D721Med (cell line): ENCODE measurements at regions not wholly inside any gene's neighbourhood (a gene's known extent, or its start where the extent isn't known, plus 50 kb on each side); places are given as distances from the start of the nearest gene placed in this dataset.

Experiments
- DNase-seq: peaks from one replicate; pipeline ENCODE4 v3.0.0; 2011; ENCODE audit warnings: low spot score; ENCODE audit not compliant: insufficient read length
- FAIRE-seq: peaks from 2 replicates; lab custom pipeline; 2011; peaks lifted over from hg19 to GRCh38; lab: Jason Lieb, UNC
- TF ChIP-seq, protein P1 (sequence below): IDR thresholded peaks from 2 replicates; pipeline ENCODE4 v1.5.1; 2012; ENCODE audit warnings: mild to moderate bottlenecking, control low read depth; ENCODE audit not compliant: insufficient read depth; ENCODE audit errors: missing control alignments

DNA sequence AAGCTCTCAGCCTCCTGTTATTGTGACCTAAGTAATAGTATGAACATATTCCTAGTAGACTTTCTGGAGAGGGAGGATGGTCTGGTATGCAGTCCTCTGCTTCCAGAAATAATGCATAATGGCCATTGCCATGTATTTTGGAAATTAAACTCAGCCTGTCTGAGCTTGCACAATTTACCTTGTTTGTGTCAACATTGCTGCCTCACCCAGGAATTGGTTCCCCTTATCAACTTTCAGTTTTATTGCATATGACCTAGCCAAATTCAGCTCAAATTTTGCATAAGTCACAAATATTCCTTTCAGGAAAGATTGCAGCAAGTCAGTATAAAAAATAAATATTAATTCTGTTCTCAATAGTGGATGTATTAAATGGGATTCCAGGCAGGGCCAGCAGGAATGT lies 101.9 kb upstream of the SLC5A9 start:
- TF ChIP-seq, protein P1, sequence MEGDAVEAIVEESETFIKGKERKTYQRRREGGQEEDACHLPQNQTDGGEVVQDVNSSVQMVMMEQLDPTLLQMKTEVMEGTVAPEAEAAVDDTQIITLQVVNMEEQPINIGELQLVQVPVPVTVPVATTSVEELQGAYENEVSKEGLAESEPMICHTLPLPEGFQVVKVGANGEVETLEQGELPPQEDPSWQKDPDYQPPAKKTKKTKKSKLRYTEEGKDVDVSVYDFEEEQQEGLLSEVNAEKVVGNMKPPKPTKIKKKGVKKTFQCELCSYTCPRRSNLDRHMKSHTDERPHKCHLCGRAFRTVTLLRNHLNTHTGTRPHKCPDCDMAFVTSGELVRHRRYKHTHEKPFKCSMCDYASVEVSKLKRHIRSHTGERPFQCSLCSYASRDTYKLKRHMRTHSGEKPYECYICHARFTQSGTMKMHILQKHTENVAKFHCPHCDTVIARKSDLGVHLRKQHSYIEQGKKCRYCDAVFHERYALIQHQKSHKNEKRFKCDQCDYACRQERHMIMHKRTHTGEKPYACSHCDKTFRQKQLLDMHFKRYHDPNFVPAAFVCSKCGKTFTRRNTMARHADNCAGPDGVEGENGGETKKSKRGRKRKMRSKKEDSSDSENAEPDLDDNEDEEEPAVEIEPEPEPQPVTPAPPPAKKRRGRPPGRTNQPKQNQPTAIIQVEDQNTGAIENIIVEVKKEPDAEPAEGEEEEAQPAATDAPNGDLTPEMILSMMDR, result no peak
- FAIRE-seq, result no peak

DNA sequence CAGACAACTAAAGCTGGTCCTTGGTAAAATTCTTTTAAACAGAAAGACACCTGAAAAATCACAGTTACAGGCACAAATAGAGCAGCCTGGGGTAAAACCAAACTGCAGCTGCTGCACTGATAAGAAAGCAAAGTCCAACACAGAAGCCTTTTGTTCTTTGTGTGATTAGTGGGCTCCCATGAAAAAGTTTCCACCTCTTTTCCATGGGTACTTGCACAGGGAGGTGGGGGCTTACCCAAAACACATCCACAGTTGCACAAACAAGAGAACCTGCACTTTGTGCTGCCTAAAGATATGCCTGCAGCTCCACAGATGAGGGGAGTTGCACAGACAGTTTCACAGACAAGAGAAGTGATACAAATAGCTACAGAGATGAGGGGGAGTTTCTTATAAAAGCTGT lies 106.7 kb upstream of the SLC5A9 start:
- FAIRE-seq (no peak), DNase-seq (no peak)
- TF ChIP-seq, protein P1, result no peak

More for the DNA sequence above, 101.9 kb upstream of the SLC5A9 start:
- DNase-seq, result no peak

DNA sequence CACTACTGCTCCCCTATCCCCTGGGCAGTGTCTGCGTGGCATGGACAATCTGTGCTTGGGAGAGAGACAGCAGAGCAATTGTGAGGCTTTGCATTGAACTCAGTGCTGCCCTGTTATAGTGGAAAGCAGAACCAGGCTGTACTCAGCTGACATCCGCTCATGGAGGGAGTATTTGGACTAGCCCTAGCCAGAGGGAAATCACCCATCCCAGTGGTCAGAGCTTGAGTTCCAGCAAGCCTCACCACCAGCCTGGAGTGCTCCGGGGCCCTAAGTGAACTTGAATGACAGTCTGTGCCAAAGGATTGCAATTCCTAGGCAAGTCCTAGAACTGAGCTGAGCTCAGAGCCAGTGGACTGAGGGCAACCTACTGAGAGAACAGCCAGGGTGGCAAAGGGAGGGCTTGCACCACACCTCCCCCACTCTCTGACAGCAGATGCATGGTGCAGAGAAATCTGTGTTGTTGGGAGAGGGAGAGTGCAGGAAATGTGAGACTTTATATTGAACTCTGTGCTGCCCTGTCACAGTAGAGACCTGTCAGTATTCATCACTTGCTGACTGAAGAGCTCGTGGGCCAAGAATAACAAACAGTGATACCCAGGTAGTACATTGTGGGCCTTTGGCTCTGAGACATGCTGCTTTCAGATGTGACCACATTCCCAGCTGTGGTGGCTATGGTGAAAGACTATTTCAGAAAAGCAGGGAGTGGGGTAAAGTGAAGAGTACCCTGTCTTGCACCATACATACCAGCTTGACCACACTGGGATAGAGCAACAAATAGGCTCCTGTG lies 107.7 kb upstream of the SLC5A9 start:
- TF ChIP-seq, protein P1, result no peak
- FAIRE-seq, result no peak
- DNase-seq, result no peak

DNA sequence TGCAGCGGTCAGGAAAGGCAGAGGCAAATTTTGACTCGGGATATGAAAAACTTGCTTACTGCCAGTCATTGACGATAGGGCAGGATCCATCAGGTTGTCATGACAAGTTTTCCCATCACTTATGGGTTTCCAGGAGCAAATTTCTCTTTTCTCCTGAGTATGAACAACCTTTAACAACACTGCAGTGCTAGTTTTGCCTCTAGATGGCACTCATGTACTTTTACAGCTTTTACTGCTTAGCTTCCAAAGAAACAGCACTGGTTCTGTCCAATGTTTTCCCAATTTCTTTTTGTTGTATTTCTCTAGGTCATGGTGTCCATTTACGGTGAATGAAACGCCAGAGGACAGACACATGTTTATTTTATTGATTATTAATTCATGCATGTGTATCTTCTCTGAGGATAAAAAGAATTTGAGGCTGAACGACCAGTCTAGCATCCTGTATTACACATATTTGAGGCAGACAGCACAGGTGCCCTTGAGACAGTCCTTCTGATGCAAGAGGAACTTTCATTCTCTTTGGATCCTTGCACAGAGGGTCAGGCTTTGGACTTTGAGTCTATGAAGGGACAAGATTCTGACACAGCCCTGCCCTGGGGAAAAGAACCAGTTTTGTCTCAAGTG lies 112.3 kb upstream of the TRABD2B start:
- FAIRE-seq, result peak; percentile 64
- TF ChIP-seq, protein P1, result peak; percentile 89

DNA sequence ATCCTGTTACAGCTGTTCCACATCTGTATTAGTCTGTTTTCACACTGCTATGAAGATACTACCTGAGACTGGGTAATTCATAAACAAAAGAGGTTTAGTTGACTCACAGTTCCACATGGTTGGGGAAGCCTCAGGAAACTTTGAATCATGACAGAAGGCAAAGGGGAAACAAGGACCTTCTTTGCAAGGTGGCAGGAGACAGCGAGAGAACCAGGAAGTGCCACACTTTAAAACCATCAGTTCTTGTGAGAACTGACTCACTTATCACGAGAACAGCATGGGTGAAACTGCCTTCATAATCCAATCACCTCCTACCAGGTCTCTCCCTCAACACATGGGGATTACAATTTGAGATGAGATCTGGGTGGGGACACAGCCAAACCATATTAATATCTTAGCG lies 110.3 kb upstream of the TRABD2B start:
- TF ChIP-seq, protein P1, result no peak
- DNase-seq, result no peak
- FAIRE-seq, result no peak

More for the DNA sequence above, 112.3 kb upstream of the TRABD2B start:
- no peak for DNase-seq

DNA sequence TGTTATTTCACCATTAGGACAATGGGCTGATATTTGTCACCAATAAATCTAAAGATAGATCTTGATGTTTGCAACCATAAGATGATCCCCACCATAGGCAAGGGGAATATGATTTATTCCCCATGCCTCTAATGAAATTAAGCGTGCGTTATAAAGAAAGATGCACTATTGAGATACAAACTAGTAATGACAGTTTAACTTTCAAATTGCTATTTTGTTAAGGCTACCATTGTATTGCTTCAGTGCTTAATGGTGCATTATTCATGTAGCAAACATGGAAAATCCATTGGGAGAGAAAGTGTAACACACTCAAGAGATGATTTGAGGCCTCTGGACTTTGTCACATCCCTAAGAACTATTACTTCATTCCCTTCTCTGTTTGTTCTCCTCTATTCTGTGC lies 108.9 kb upstream of the TRABD2B start:
- DNase-seq (no peak), FAIRE-seq (no peak)
- TF ChIP-seq, protein P1, result no peak

DNA sequence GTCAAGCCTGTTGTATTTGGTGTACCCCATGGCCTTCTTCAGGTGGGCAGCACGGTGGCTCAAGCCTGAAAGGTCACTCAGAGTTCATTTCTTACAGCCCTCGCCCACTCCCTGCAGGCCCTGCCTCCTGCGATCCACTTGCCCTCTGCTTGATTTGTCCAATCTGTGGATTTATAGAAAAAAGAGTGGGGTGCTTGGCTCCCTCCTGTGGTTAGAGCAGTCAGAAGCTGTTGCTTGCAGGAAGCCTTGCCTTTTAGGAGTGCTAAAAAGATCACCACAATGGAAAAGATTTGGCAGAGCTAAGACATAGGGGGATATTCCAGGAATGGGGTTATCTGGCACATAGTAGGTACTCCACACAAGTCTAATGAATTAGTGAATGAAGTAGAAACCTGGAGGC lies 108.0 kb upstream of the TRABD2B start:
- TF ChIP-seq, protein P1, result peak; percentile 39
- no peak for FAIRE-seq
- DNase-seq, result no peak
